Activated CD8-positive, alpha-beta memory T cell treated with anti-CD3 and anti-CD28 coated beads, Interleukin-2, amount 50 U/mL, for 24 hours (primary cell): ENCODE measurements at regions not wholly inside any gene's neighbourhood (a gene's known extent, or its start where the extent isn't known, plus 50 kb on each side); places are given as distances from the start of the nearest gene placed in this dataset.
"Not testable (repeated sequence)": the region's sequence is repeated elsewhere in the genome, so short reads cannot be mapped to it uniquely, and the experiment has no call there.

Source experiments
- DNase-seq: peaks from one replicate; pipeline ENCODE4 v3.0.0-alpha.2; 2020; ENCODE audit errors: extremely low read depth

DNA sequence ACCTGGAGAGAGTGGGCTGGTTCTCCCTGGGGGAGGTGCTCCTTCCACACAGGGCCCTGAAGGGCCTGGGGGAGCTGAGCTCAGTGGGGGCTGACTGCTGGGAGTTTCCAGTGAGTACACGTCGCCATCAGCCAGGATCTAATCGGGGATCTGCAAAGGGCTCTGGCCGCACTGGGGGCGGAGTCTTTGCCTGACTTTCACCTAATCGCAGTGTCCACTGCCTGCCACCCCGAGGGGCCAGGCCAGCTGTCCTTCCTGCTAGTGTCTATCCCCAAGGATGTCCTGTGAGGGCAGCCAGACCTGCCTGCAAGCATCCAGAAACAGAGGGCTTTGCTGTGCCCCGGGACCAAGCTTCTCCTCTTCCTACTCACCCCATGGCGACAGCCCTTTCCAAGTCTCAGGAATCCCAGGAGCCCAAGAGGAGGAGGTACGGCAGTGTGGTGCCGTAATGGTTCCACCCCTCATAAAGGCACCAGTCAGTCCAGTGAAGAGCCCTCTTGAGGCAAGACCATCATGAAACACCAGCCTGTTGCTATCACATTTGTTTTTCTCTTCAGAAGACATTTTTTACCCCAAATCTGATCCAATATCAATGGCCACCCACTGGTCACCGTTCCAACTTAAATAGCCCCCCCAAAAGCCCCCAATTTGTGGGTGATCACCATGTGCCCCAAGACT lies 243.1 kb upstream of the ECI2 start:
- DNase-seq = no peak

DNA sequence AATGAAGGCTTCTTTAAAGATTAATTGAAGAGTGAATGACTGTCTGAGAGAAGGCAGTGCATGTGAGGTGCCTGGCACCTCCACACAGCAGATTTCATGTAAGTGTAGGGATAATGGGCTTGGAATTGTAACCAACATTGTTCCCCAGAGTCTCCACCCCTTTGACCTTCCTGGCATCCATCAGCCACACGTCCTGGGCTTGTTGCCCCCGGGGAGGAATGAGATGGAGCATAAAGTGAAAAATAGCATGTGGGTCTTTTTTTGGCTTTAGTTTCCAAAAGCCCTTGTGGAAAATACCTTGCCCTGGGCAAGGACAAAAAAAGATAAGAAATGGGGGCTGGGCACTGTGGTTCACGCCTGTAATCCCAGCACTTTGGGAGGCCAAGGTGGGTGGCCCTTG lies 242.2 kb upstream of the ECI2 start:
- DNase-seq = no peak

DNA sequence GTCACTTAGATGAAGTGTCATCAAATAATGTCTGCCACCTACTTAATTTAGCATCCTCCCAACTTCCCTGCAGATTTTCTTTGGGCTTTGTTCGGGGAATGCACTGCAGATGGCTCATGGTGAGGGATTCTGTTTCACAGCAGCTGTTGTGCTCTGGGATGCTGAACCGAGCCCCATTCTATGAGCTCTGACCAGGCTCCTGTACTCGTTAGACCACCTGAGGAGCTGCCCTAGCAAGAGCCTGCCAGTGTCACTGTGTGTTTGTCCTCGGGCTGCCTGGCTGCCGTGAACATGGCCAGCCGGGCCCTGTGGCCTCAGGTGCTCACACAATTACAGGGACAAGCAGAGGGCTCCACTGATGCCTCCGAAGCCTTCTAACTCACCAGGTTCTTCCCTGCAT lies 238.8 kb upstream of the ECI2 start:
- no peak for DNase-seq

DNA sequence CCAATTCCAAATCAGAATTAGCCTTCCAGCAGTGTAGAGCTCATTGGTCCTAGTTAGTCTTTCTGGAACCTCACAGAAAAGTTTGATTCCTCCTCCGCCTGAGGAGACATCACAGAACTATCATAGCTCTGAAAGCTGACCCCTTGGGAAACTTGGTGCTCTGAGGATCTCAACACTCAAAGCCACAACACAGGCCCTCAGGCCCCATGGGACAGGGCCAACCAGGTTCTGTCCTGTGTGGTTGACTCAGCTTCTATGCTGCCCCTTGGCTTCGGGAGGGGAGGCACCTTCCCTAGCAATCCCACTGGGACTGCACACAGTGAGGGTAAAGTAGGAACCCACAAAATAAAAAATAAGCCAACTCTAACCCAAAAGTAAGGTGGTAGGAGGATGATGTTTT lies 237.5 kb upstream of the ECI2 start:
- DNase-seq = no peak

DNA sequence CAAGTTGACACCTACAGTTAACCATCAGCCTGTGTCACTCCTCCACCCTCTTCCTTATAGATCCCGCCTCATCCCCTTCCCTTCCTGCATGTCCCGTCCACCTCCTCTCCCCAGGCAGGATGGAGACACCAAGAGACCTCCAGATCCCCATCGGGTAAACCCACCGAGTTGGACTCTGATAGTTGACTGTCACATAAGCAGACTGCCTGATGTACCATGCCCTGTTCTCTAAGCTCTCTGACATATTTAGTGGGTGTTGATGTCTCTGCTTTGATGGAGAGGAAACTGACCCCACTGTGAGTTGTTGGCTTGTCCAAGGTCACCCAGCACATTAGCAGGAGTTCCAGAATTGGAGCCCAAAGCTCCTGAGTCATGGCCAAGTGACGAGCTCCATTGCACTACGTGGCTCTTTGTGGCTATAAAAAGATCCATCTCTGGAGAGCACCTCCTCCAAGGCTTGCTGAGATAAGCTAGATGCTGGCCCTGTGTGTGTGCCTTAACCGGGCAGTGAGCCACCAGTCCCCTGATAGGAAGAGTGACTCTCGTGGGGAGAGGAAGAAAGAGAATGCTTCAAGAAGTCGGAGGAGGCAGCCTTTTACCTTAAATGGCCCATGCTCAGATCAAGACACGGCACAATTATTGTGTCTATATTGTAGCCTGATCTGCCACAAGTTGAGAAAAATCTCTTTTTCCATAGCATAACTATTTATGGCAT lies 236.0 kb upstream of the ECI2 start:
- no peak for DNase-seq

DNA sequence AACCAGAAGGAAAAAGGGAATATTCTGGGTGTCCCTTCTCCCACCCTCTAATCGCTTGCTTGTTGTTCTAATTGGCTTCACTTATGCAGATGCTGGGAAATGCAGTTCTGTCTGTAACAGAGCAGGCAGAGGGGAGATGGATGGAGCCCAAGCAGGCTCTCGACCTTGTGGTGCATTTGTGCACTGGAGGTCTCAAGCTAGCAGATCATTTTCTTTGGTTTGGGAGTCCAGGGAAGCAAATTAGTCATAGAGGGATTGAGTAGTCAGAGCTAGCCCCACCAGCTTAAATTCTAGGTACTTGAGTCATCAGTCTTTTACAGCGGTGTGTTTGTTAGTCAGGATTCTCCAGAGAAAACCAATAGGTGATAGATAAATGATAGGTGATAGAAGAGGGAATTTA lies 234.7 kb upstream of the ECI2 start:
- no peak for DNase-seq

DNA sequence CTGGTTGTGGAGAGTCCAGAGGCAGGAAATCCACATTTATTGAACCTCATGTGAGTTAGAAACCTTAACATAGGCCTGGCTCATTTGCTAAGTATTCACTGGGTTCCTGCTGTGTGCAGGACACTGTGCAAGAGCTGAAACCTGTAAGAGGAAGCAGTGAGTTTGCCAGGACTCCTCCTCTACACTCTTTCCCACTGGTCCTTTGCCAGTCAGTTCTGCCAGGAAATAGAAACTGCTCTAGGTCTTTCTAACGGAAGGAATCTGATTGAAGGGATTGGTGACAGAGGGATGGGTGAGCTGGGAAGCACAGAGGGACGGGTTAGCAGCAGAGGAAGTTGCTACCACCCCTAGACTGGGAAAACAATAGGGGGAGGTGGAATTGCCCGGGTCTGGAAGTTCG lies 234.2 kb upstream of the ECI2 start:
- DNase-seq = no peak

DNA sequence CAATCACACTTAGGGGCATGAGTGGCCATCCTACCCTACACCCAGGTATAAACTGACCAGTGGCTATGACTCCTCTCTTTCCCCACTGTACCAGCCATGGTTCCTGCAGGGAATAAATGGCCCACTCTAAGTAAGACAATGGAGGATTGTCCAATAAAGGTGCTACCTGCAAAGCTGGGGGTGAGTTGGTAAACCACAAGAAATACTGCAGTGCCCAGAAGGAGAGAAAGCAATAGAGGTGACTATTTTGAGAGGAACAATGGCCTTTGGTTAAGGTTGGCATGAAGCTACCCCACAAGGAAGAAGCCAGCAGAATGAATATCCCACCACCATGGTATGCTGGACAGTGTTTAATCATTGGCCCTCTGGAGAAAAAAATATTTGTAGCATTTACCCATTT lies 233.3 kb upstream of the ECI2 start:
- no peak for DNase-seq

DNA sequence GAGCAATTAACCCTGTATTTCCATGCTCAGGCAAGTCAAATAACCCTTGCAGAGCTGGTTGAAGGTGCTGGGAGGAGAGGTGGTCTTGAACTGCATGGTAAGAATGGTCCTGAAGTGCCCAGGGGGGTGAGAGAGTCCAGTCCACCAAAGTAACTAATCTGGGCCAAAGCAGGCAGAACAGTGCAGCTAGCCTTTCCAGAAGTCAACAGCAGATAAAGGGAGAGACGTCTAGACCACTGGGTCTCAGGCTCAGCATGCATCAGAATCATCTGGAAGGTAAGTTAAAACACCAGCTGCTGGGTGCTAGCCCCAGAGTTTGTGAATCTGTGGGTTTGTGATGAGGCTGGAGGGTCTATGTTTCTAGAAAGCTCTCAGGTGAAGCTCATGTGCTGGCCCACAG lies 232.3 kb upstream of the ECI2 start:
- no peak for DNase-seq

DNA sequence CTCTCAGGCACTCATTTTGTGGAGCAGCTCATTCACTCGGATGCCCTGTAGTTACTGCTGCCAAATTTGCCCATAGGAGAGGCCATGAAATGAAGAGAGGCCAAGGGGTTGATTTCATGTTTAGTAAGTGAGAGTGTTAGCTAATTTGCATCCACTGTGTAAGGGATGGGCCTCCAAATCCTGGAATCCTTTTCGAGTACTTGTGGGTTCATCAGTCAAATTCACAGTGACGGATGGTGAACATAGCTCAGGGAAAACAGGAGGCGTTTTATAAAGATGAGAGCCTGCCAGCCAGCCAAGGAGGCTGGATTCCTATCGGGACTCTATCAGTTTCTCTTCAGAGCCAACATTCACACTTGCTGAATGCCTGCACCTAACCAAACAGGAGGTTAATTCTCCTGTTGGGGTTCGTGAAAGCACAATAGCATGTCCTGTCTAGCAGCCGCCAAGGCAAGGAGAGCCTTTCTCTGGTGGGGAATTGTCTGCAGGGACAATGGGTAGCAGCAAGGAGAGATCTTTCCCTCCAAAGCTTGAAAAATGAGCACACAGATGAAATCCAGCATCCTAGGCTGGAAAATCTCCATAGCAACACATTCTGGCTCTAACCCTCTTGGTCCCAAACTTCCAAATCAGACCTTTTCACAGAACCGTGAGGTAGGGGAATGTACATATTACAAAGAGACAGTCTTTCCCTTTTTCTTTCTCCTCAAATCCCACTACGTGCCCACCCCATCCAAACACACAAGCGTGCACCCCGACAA lies 231.4 kb upstream of the ECI2 start:
- DNase-seq = no peak

DNA sequence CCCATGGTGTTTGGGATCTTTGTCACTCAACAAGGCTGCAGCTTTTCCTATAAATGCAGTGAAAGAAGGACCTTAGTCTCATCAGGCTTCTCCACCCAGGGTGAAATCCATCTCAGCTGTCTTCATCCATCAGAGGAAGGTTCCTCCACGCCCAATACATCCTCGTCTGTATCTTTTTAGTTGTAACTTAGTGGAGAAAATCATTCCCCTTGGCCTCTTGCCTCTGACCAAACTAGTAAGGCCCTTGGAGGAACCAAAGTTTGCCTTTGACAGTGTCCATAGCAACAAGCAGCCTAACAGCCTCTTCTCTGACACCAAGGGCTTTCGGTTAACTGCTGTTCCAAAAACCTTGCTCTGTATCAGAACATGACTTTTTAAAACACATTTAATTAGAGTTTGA lies 230.3 kb upstream of the ECI2 start:
- no peak for DNase-seq

DNA sequence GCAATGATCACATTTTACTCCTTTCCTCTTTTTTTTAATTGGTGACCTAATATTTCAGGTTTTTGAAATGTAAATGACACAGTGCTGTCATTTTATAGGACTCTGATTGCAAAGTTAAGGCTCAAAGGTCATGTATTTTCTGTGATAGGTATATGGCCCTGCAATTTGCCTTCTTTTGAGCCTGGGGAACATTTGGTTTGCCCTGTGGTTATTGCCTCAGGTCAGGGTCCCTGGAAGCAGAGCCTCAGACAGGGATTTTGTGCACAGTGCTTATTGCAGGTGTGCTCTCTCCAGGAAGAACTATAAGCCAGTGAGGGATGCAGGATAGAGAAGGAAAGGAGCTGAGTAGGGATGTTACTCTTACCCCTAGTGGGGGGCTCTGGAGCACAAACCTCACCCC lies 229.3 kb upstream of the ECI2 start:
- DNase-seq = no peak

DNA sequence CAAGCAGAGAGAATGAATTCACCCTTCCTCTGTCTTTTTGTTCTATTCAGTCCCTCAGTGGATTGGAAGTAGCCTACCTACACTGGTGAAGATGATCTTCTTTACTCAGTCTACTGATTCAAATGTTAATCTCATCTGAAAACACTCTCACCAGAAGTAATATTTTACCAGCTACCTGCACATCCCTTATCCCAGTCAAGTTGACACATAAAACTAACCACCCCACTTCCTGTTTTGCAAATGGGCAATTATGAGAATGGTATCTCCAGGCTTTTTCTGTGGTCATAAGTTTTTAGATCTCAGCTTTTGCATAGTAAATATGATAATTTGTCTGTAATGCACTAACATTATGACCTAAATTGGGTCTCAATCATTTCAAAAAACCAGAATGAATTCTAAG lies 228.8 kb upstream of the ECI2 start:
- no peak for DNase-seq

DNA sequence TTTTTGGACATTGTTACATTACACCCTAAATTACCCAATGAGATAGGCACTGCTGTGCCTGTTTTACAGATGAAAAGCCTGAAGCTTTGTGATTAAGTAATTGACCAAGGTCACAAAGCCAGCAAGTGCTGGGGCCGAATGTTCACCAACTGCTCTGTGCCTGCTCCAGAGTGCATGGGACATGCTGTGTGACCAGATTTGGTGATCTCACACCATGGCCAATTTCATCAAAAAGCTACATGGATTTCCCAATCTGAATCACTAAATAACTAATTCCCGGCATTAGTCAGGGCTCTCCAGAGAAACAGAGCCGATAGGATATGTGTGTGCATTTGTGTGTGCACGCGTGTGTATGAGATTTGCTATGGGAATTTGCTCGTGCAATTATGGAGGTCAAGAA lies 228.3 kb upstream of the ECI2 start:
- no peak for DNase-seq

DNA sequence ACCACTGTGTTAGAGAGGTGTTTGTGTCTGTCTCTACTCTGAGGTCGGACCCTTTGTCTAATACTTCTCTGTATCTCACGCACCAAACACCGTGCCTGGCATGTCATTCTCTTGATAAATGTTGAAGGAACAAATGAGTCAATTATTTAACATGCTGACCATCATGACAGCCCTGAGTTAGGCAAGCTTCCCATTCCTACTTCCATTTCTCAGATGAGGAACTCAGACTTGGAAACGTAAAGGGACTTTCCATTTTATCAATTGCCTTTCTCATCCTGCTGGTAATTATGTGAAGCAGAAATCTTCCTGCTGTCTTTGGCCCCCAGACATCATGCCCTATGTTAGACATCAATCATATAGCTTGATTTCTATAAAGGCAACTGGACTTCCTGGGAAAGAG lies 227.0 kb upstream of the ECI2 start:
- no peak for DNase-seq

DNA sequence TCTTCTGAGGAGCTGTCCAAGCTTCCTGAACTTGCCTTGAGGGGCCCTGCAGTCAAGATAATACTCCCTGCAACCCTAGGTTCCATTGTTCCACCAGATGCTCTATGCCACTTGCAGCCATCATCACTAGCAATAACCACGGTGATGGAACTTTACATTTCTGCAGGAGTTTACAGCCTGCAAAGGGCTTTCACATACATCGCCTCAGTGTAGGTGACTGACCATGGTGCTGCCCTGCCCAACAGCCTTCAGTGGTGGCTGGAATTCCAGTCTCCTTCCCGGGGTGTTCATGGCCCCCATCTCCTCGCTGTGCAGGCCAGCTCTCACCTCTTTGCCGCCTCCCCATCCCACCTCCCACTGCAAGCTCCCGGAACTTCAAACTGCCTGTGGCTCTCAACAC lies 225.5 kb upstream of the ECI2 start:
- no peak for DNase-seq

DNA sequence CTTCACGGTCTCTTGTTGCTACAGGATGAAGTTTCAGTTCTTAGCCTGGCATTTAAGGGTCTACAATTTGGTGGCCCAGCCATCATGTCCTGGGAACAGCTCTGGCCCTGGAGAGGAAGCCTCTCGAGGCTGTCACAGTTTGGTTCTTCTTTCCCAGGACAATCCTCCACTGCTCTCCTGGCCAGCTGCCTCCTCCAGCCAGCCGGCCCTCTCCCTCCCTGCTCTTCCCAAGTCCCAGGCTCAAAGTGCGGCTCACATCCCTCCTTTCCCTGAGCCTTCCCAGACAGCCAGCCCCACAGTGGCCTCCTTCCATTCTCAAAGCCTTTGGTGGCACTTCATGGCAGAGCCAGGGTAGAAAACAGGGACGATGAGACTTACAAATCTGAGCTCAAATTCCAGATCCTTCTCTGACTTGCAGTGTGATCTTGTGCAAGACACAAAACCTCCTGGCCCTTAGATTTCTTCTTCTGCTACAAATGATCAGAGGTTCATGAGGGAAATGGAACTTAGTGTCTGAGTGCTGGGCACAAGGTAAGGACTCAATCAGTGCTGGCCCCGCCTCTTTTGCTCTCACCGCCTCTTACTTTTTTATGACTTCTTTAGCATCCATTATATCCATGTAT lies 223.8 kb upstream of the ECI2 start:
- DNase-seq = no peak

DNA sequence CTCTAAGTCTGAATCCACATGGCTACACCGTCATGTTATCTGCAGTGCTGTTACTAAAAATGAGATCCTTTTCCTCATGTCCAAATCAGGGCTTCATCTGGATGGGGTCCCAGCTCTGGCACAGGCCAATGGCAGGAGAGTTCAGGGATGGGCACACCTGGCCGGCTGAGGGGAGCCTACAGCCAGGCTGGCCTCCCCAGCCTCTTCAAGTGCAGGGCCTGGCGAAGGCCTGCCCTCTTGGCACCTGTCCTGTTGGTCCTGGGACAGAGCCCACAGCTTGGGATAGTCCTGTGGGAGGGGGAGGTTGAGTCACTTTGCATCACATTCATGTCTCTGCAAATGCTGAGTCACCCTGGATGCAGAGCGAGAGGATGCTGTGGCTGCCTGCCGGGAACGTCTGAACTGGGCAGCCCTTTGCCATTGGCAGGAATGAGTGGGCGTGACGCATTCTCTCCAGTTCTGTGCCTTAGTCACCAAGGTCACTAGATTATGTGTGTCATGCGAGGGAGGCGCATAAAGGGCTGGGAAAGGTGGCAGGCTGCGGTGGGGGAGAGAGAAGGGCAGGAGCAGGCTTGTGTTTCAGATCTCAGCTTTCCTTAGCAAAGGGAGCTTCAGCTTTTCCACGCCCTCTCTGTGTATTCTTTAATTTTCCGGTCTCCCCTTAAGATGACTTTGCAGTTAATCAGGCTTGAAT lies 223.2 kb upstream of the ECI2 start:
- no peak for DNase-seq

DNA sequence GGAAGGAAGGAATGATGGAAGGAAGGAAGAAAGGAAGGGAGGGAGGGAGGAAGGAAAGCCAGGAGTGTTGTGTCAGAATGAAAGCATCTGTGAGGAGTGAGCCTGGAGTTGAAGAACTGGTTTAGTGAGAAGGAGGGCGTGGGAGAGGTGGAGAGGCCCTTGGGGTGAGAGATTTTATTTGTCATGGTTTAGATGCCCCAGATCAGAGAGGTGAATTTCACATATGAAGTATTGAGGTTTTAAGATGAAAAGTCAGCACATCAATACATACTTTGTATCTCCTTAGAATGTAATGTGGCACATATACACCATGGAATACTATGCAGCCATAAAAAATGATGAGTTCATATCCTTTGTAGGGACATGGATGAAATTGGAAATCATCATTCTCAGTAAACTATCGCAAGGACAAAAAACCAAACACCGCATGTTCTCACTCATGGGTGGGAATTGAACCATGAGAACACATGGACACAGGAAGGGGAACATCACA lies 222.3 kb upstream of the ECI2 start:
- DNase-seq = not testable (repeated sequence)

DNA sequence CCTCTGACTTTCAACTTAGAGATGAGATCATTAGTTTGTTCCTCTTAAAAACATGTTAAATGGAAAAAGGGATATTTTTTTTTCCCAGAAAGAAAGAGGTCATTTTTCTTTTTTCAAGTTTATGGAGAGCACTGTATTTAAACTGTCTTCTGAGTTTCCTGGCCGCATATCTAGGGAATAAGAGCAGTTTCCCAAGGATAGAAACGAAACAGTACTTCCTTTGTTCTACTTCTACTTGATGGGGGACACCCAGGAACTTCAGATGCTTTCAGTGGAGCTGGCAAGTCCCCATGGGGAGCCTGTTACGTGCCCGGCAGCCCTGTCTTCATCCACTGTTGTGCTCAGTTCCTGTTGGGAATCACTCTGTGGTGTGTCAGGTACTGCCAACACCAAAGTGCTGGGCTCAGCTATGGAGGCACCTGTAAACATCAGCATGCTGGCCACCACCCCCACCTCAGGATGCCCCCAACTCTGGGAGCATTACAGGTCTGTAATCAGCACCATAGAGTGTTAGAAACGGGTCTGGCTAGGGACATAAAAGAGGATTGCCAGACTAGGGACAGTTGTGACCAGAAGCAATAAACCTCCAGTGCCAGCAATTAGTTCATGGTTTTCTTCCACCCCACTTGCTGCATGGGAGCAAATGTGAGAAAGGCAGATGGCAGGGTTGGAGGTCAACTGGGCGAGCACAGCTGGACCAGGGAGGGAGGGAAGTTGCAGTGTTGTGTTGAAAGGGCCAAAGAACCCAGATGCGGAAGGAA lies 221.7 kb upstream of the ECI2 start:
- DNase-seq = no peak

DNA sequence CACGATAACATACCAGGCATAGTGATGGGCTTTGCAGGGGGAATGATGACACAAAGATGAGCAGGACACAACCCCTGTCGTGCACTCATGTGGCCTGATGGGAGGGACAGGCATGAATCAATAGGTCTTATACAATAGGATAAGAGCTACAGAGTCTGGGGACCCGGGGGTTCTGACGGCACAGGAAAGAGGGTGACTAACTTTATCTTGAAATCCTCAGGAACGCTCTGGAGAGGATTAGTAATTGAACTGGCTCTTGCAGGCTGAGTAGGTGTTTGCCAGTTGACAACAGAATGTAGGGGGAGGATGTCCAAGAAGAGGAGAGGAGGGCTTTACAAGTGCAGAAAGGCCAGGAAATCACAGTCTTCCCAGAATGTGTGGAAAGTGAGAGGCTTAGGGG lies 219.9 kb upstream of the ECI2 start:
- DNase-seq = no peak
